ENCODE measurements at regions not wholly inside any gene's neighbourhood (a gene's known extent, or its start where the extent isn't known, plus 50 kb on each side); places are given as distances from the start of the nearest gene placed in this dataset.

- no peaks in the 10 kb centered on the region for H3K27me3 ChIP-seq (ENCODE audit: control insufficient read depth in 4 of 4, insufficient read depth in 4 of 4, low read length in 3 of 4)
- no peak overlapping the region for H3K27ac ChIP-seq (ENCODE audit: low read depth in 1 of 2, low read length in 2 of 2)
- peaks cover 23 to 88% (median 69%) of the 10 kb centered on the region in 4 donors for H3K4me1 ChIP-seq (ENCODE audit: control insufficient read depth in 4 of 4, insufficient read depth in 4 of 4, low read length in 3 of 4)
- no peak for TF ChIP-seq RXRA (IDR thresholded peaks at IDR 0.05)
- TF ChIP-seq SP1 (IDR thresholded peaks at IDR 0.05) = no peak
- no peak for TF ChIP-seq HNF4A (conservative IDR thresholded peaks at IDR 0.05)
- TF ChIP-seq ATF3 (IDR thresholded peaks at IDR 0.05) = no peak
- no peak for TF ChIP-seq CTCF (IDR thresholded peaks at IDR 0.05; ENCODE audit: low read depth, low read length, missing input control)
- TF ChIP-seq NR2F2 (IDR thresholded peaks at IDR 0.05) = no peak
- no peak for TF ChIP-seq JUND (IDR thresholded peaks at IDR 0.05)
- TF ChIP-seq YY1 (IDR thresholded peaks at IDR 0.05) = no peak
- TF ChIP-seq GABPA (IDR thresholded peaks at IDR 0.05 in 1 of 2, conservative IDR thresholded peaks at IDR 0.05 in 1 of 2) = no peak
- TF ChIP-seq HNF4G (IDR thresholded peaks at IDR 0.05) = no peak
- no peak for TF ChIP-seq MAX (IDR thresholded peaks at IDR 0.05)
- no peak for TF ChIP-seq FOXA1 (IDR thresholded peaks at IDR 0.05)
- TF ChIP-seq TAF1 (conservative IDR thresholded peaks at IDR 0.05) = no peak
- TF ChIP-seq FOXA2 (IDR thresholded peaks at IDR 0.05) = no peak
- no peaks in the 10 kb centered on the region for H3K9me3 ChIP-seq (ENCODE audit: control insufficient read depth in 4 of 4, low read length in 3 of 4)
- no peaks in the 10 kb centered on the region for H3K36me3 ChIP-seq (ENCODE audit: control insufficient read depth in 4 of 4, insufficient read depth in 3 of 4, low read depth in 1 of 4, low read length in 3 of 4)
- no peak overlapping the region for H3K9ac ChIP-seq (ENCODE audit: low read depth in 1 of 2, low read length in 2 of 2)
- no peak overlapping the region for H3K4me3 ChIP-seq (ENCODE audit: low read depth in 1 of 3, low read length in 3 of 3)
- WGBS = 97% methylated on average over 2 of the region's 2 CpGs
- DNase-seq (ENCODE audit: low spot score) = no peak
Observed at GRCh38 chr1:229107972-229108371, 162.9 kb upstream of the RAB4A start.

- Histone ChIP-seq H3K27ac (ENCODE audit: low read depth in 1 of 2, low read length in 2 of 2) (peak overlapping the region; percentile 65 to 81), H3K9ac (ENCODE audit: low read depth in 1 of 2, low read length in 2 of 2) (no peak overlapping the region), H3K36me3 (ENCODE audit: control insufficient read depth in 4 of 4, insufficient read depth in 3 of 4, low read depth in 1 of 4, low read length in 3 of 4) (no peaks in the 10 kb centered on the region), H3K27me3 (ENCODE audit: control insufficient read depth in 4 of 4, insufficient read depth in 4 of 4, low read length in 3 of 4) (no peaks in the 10 kb centered on the region), H3K9me3 (ENCODE audit: control insufficient read depth in 4 of 4, low read length in 3 of 4) (no peaks in the 10 kb centered on the region), H3K4me3 (ENCODE audit: low read depth in 1 of 3, low read length in 3 of 3) (no peak overlapping the region), H3K4me1 (ENCODE audit: control insufficient read depth in 4 of 4, insufficient read depth in 4 of 4, low read length in 3 of 4) (peaks cover 23 to 82% (median 64%) of the 10 kb centered on the region in 4 donors)
- 44% methylated on average over 10 of the region's 10 CpGs for WGBS
- no peak for DNase-seq (ENCODE audit: low spot score)
- TF ChIP-seq ZBTB33 (IDR thresholded peaks at IDR 0.05) (no peak), RXRA (IDR thresholded peaks at IDR 0.05) (peak; percentile 44 to 50), SP1 (IDR thresholded peaks at IDR 0.05) (peak; percentile 56), HNF4A (conservative IDR thresholded peaks at IDR 0.05) (peak in 1 of 2 donors; percentile 10), REST (IDR thresholded peaks at IDR 0.05) (no peak), MAX (IDR thresholded peaks at IDR 0.05) (no peak), CTCF (IDR thresholded peaks at IDR 0.05; ENCODE audit: low read depth, low read length, missing input control) (no peak), ATF3 (IDR thresholded peaks at IDR 0.05) (no peak), FOXA1 (IDR thresholded peaks at IDR 0.05) (no peak), RAD21 (IDR thresholded peaks at IDR 0.05) (peak; percentile 9 to 50)
Observed at GRCh38 chr1:229108598-229109201, 162.2 kb upstream of the RAB4A start.

Measured in liver (tissue), 8 donors.